DMS114 treated with DMSO at 0.1 percent for 48 hours (cell line): ENCODE measurements at regions not wholly inside any gene's neighbourhood (a gene's known extent, or its start where the extent isn't known, plus 50 kb on each side); places are given as distances from the start of the nearest gene placed in this dataset.
A peak's percentile ranks its signal among the peaks of the same experiment; 100 is the strongest.

Experiments used
- DNase-seq: peaks from one replicate; lab custom pipeline; 2025; ENCODE audit not compliant: unreplicated experiment; lab: John Stamatoyannopoulos, UW

GRCh38 chr22:49034836-49035817 is 792.5 kb downstream of the BRD1 start:
- DNase-seq, result no peak

GRCh38 chr22:49033616-49034015 is 794.1 kb downstream of the BRD1 start:
- no peak for DNase-seq

GRCh38 chr22:49032821-49033220 is 794.9 kb downstream of the BRD1 start:
- no peak for DNase-seq

GRCh38 chr22:49031746-49032330 is 795.8 kb downstream of the BRD1 start:
- DNase-seq, result no peak

- no peak for DNase-seq
These were observed 799.6 kb downstream of the BRD1 start for GRCh38 chr22:49028111-49028510.

- DNase-seq, result no peak
These were observed 800.4 kb downstream of the BRD1 start for GRCh38 chr22:49027368-49027670.

- peak; percentile 1 for DNase-seq
These were observed 800.9 kb downstream of the BRD1 start for GRCh38 chr22:49026494-49027367.

GRCh38 chr22:49025791-49026493 is 801.7 kb downstream of the BRD1 start:
- DNase-seq, result no peak

GRCh38 chr22:49024775-49025440 is 802.8 kb downstream of the BRD1 start:
- no peak for DNase-seq

GRCh38 chr22:49023879-49024774 is 803.5 kb downstream of the BRD1 start:
- DNase-seq, result no peak

- no peak for DNase-seq
These were observed 804.4 kb downstream of the BRD1 start for GRCh38 chr22:49023161-49023878.

GRCh38 chr22:49022816-49023160 is 804.9 kb downstream of the BRD1 start:
- no peak for DNase-seq

- DNase-seq, result no peak
These were observed 805.5 kb downstream of the BRD1 start for GRCh38 chr22:49021926-49022815.

- DNase-seq, result no peak
These were observed 806.3 kb downstream of the BRD1 start for GRCh38 chr22:49021131-49021925.

GRCh38 chr22:49019737-49020713 is 807.6 kb downstream of the BRD1 start:
- DNase-seq, result no peak

- no peak for DNase-seq
These were observed 809.1 kb downstream of the BRD1 start for GRCh38 chr22:49018601-49019000.
